Ishikawa (cell line): ENCODE measurements at regions not wholly inside any gene's neighbourhood (a gene's known extent, or its start where the extent isn't known, plus 50 kb on each side); places are given as distances from the start of the nearest gene placed in this dataset.

Experiments used
- CEBPB ChIP-seq: IDR thresholded peaks from 2 replicates; pipeline ENCODE4 v1.6.1; 2012
- CREB1 ChIP-seq: IDR thresholded peaks from 2 replicates; pipeline ENCODE4 v1.6.1; 2012; ENCODE audit warnings: low read depth
- EGR1 ChIP-seq: IDR thresholded peaks from 2 replicates; pipeline ENCODE4 v1.6.1; 2012
- EP300 ChIP-seq: IDR thresholded peaks from 2 replicates; pipeline ENCODE4 v1.6.1; 2012; ENCODE audit warnings: borderline replicate concordance
- FOXM1 ChIP-seq: IDR thresholded peaks from 2 replicates; pipeline ENCODE4 v1.6.1; 2012; ENCODE audit warnings: low read depth, borderline replicate concordance
- NFIC ChIP-seq: IDR thresholded peaks from 2 replicates; pipeline ENCODE4 v1.6.1; 2012
- RAD21 ChIP-seq: IDR thresholded peaks from 2 replicates; pipeline ENCODE4 v1.6.1; 2012; ENCODE audit warnings: low read depth
- TAF1 ChIP-seq: IDR thresholded peaks from 2 replicates; pipeline ENCODE4 v1.6.1; 2012; ENCODE audit warnings: low read depth, mild to moderate bottlenecking
- TCF12 ChIP-seq: IDR thresholded peaks from 2 replicates; pipeline ENCODE4 v1.6.1; 2012; ENCODE audit warnings: low read depth
- TEAD4 ChIP-seq: IDR thresholded peaks from 2 replicates; pipeline ENCODE4 v1.6.1; 2012
- YY1 ChIP-seq: IDR thresholded peaks from 2 replicates; pipeline ENCODE4 v1.6.1; 2012; ENCODE audit warnings: low read depth
- ZBTB7A ChIP-seq: IDR thresholded peaks from 2 replicates; pipeline ENCODE4 v1.6.1; 2012; ENCODE audit warnings: low read depth
- TF ChIP-seq, protein P1 (sequence below): IDR thresholded peaks from 2 replicates; pipeline ENCODE4 v1.6.1; 2012; ENCODE audit warnings: low read depth, mild to moderate bottlenecking
- TF ChIP-seq, protein P2 (sequence below): IDR thresholded peaks from 2 replicates; pipeline ENCODE4 v1.6.1; 2012
- TF ChIP-seq, protein P3 (sequence below): IDR thresholded peaks from 2 replicates; pipeline ENCODE4 v1.6.1; 2012

DNA sequence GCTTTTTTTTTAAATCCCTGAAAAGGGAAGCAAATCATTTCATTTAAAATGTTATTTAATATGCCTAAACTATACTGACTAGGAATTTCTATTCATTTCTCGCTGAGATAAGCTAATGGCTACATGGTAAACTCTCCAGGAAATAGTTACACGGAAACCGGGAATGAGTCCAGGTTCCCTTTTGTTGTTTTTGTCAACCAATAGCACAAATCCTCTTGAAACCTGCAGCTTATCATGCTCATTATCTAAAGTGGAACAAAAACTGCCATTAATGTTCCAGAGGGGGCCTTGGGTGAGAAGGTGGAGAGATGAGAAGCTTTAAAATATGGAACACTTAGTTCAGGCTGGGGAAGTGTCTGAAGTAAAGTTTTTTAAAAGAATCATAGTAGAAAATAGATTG lies 113.5 kb upstream of the ALCAM start:
- no peak for TF ChIP-seq TAF1
- TF ChIP-seq, protein P1, sequence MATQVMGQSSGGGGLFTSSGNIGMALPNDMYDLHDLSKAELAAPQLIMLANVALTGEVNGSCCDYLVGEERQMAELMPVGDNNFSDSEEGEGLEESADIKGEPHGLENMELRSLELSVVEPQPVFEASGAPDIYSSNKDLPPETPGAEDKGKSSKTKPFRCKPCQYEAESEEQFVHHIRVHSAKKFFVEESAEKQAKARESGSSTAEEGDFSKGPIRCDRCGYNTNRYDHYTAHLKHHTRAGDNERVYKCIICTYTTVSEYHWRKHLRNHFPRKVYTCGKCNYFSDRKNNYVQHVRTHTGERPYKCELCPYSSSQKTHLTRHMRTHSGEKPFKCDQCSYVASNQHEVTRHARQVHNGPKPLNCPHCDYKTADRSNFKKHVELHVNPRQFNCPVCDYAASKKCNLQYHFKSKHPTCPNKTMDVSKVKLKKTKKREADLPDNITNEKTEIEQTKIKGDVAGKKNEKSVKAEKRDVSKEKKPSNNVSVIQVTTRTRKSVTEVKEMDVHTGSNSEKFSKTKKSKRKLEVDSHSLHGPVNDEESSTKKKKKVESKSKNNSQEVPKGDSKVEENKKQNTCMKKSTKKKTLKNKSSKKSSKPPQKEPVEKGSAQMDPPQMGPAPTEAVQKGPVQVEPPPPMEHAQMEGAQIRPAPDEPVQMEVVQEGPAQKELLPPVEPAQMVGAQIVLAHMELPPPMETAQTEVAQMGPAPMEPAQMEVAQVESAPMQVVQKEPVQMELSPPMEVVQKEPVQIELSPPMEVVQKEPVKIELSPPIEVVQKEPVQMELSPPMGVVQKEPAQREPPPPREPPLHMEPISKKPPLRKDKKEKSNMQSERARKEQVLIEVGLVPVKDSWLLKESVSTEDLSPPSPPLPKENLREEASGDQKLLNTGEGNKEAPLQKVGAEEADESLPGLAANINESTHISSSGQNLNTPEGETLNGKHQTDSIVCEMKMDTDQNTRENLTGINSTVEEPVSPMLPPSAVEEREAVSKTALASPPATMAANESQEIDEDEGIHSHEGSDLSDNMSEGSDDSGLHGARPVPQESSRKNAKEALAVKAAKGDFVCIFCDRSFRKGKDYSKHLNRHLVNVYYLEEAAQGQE: no peak
- TF ChIP-seq TEAD4: no peak
- no peak for TF ChIP-seq CREB1
- TF ChIP-seq RAD21: no peak
- TF ChIP-seq ZBTB7A: no peak
- TF ChIP-seq FOXM1: no peak
- TF ChIP-seq NFIC: no peak
- TF ChIP-seq, protein P2, sequence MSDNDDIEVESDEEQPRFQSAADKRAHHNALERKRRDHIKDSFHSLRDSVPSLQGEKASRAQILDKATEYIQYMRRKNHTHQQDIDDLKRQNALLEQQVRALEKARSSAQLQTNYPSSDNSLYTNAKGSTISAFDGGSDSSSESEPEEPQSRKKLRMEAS: no peak
- no peak for TF ChIP-seq EGR1
- TF ChIP-seq YY1: no peak
- TF ChIP-seq TCF12: no peak

DNA sequence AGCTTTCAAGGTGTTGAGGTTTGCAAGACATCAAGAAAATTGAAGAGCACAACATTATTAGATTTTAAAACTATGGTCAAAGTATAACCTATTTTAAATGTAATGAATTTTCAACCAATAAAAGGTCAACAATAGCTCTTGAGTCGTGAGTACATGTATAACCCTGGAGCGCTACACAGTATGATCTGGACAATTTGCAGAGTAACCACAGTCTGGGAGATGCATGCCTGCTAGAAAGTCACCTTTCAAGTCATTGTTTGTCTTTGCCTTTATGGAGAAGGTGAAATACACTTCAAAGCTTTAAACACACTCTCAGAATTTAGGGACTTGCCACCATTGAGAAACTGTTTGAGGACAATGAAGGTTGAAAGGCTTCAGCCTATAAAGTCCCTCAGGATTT lies 112.6 kb upstream of the ALCAM start:
- TF ChIP-seq ZBTB7A: no peak
- no peak for TF ChIP-seq FOXM1
- TF ChIP-seq NFIC: no peak
- no peak for TF ChIP-seq TEAD4
- TF ChIP-seq TAF1: no peak

DNA sequence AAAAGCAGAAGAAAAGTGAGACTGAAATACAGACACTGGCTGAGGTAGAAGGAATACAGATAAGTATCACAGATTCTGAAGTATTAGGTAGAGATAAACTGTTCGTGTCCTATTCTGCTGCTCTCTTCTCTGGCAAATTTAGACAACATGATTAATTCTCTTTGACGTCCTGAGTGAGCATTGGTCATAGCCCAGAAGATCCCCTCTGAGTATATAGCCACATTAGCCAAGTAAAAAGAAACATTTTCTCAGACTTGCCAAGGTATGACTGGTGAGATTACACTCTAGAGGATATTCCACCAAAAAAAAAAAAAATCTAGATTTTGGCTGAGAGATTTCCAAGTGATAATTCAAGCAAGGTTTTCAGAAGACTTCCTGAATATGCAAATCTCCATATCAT lies 111.4 kb upstream of the ALCAM start:
- TF ChIP-seq, protein P3, sequence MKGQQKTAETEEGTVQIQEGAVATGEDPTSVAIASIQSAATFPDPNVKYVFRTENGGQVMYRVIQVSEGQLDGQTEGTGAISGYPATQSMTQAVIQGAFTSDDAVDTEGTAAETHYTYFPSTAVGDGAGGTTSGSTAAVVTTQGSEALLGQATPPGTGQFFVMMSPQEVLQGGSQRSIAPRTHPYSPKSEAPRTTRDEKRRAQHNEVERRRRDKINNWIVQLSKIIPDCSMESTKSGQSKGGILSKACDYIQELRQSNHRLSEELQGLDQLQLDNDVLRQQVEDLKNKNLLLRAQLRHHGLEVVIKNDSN: no peak
- TF ChIP-seq EGR1 (no peak), FOXM1 (no peak), CREB1 (no peak), TAF1 (no peak), YY1 (no peak), RAD21 (no peak), CEBPB (no peak), TCF12 (no peak), ZBTB7A (no peak), EP300 (no peak), NFIC (no peak), TEAD4 (no peak)
- TF ChIP-seq, protein P2: no peak
- TF ChIP-seq, protein P1: no peak

DNA sequence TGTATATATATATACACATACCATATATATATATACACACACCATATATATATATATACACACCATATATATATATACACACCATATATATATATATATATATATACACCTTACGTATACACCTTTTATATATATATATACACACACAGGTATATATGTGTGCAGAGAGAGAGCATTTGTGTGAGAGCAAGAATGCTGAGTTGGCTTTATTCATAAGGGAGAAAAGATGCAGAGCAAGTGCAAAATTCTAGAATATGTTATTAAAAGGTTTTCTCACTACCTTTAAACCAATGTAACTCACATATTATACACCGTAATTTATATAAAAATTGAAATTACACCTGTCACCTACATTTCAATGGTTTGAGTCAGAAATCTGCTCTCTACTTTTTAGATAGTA lies 107.2 kb upstream of the ALCAM start:
- no peak for TF ChIP-seq ZBTB7A
- TF ChIP-seq, protein P3: no peak
- TF ChIP-seq, protein P2: no peak
- TF ChIP-seq, protein P1: no peak
- TF ChIP-seq EGR1: no peak
- TF ChIP-seq RAD21: no peak
- TF ChIP-seq TEAD4: no peak
- TF ChIP-seq CREB1: no peak
- TF ChIP-seq TCF12: no peak
- TF ChIP-seq TAF1: no peak
- no peak for TF ChIP-seq CEBPB
- no peak for TF ChIP-seq NFIC
- TF ChIP-seq EP300: no peak
